B cell (primary cell): ENCODE measurements at regions not wholly inside any gene's neighbourhood (a gene's known extent, or its start where the extent isn't known, plus 50 kb on each side); places are given as distances from the start of the nearest gene placed in this dataset.

Experiments
- ATAC-seq: fragments of 200-7000 bp; cut with Tn5 transposase; one replicate; pipeline ENCODE4 v1.10.0; 2021; ENCODE audit warnings: low read depth, mild to moderate bottlenecking, moderate number of reproducible peaks, moderate library complexity
- CTCF ChIA-PET: fragments of 350-600 bp; sonication (Branson Sonifier 250); formaldehyde crosslinking; loops from one replicate; lab custom pipeline; 2021; ENCODE audit warnings: antibody characterized with exemption, inconsistent platforms; lab: Charles Lee
- POLR2A ChIA-PET: fragments of 350-600 bp; sonication (Branson Sonifier 250); formaldehyde crosslinking; loops from one replicate; lab custom pipeline; 2021; ENCODE audit warnings: antibody characterized with exemption; lab: Charles Lee
- DNase-seq: peaks from one replicate; pipeline ENCODE4 v3.0.0; 2013
- H2AFZ ChIP-seq: 2 replicates; pipeline ENCODE4 v1.6.1; 2012; ENCODE audit warnings: mild to moderate bottlenecking, low read depth, low read length; ENCODE audit not compliant: insufficient read depth, poor library complexity, severe bottlenecking
- H3K27ac ChIP-seq, 2 donors: 1 replicate in 1 of 2; 2 replicates in 1 of 2; pipeline ENCODE4 v1.5.1; 2012 to 2013; ENCODE audit warnings: low read length in 2 of 2, mild to moderate bottlenecking in 2 of 2, moderate library complexity in 1 of 2
- H3K27me3 ChIP-seq, 4 experiments: fragments of 200-600 bp in 1 of 4; sonication (generic) in 1 of 4; replicated peaks in 1 of 4; 1 replicate in 2 of 4; 2 replicates in 2 of 4; pipeline versions ENCODE4 v1.6.1 to v1.7.0; 2013 to 2016; ENCODE audit warnings: low read length in 3 of 4, mild to moderate bottlenecking in 2 of 4, mixed read lengths in 1 of 4, moderate library complexity in 1 of 4; ENCODE audit not compliant: insufficient read depth in 4 of 4, control insufficient read depth in 3 of 4; ENCODE audit errors: control extremely low read depth in 1 of 4
- H3K36me3 ChIP-seq, 2 experiments: replicated peaks in 1 of 2; 1 replicate in 1 of 2; 2 replicates in 1 of 2; pipeline versions ENCODE4 v1.6.1 to v1.7.1; 2013; ENCODE audit warnings: low read length in 1 of 2; ENCODE audit not compliant: insufficient read depth in 2 of 2, control insufficient read depth in 1 of 2; ENCODE audit errors: control extremely low read depth in 1 of 2, extremely low read depth in 1 of 2
- H3K4me1 ChIP-seq, 2 donors: fragments of 200-600 bp in 1 of 2; sonication (generic) in 1 of 2; 1 replicate in 1 of 2; 2 replicates in 1 of 2; pipeline versions ENCODE4 v1.5.1 to v1.6.1; 2013 to 2017; ENCODE audit warnings: low read length in 2 of 2; ENCODE audit not compliant: control insufficient read depth in 2 of 2, insufficient read depth in 2 of 2
- H3K4me2 ChIP-seq: replicated peaks from 2 replicates; pipeline ENCODE3; 2012; ENCODE audit warnings: mild to moderate bottlenecking, low read depth, low read length; ENCODE audit not compliant: poor library complexity, severe bottlenecking
- H3K4me3 ChIP-seq, 5 experiments: fragments of 200-600 bp in 1 of 5; sonication (generic) in 1 of 5; 1 replicate in 3 of 5; 2 replicates in 2 of 5; pipeline versions ENCODE4 v1.5.1 to v1.7.0; 2011 to 2016; ENCODE audit warnings: low read length in 4 of 5, mild to moderate bottlenecking in 4 of 5, low read depth in 2 of 5, control low read depth in 1 of 5, moderate library complexity in 1 of 5; ENCODE audit not compliant: insufficient read depth in 1 of 5; ENCODE audit errors: control extremely low read depth in 1 of 5, extremely low read depth in 1 of 5
- H3K79me2 ChIP-seq: fragments of 200-600 bp; sonication (generic); one replicate; pipeline ENCODE4 v1.6.0; 2016; ENCODE audit warnings: low read length; ENCODE audit not compliant: control insufficient read depth, insufficient read depth
- H3K9ac ChIP-seq: fragments of 200-600 bp; sonication (generic); 2 replicates; pipeline ENCODE4 v1.6.1; 2017; ENCODE audit warnings: mild to moderate bottlenecking, low read length, moderate library complexity
- H3K9me3 ChIP-seq, 3 donors: one replicate each; pipeline versions ENCODE4 v1.6.1 to v1.7.1; 2013; ENCODE audit warnings: low read length in 2 of 3; ENCODE audit not compliant: control insufficient read depth in 2 of 3, insufficient read depth in 1 of 3; ENCODE audit errors: control extremely low read depth in 1 of 3
- H4K20me1 ChIP-seq: 2 replicates; pipeline ENCODE4 v1.6.0; 2012; ENCODE audit warnings: mild to moderate bottlenecking, low read length; ENCODE audit not compliant: insufficient read depth, control insufficient read depth, poor library complexity, severe bottlenecking
- H3K27ac Mint-ChIP-seq: one replicate; pipeline ENCODE4 v1.8.0; 2021; ENCODE audit warnings: mixed read lengths
- H3K27me3 Mint-ChIP-seq: one replicate; pipeline ENCODE4 v1.8.0; 2021; ENCODE audit warnings: mixed read lengths
- H3K4me1 Mint-ChIP-seq: one replicate; pipeline ENCODE4 v1.8.0; 2021; ENCODE audit warnings: mixed read lengths
- H3K4me3 Mint-ChIP-seq: one replicate; pipeline ENCODE4 v1.8.0; 2021; ENCODE audit warnings: mixed read lengths
- H3K9me3 Mint-ChIP-seq: one replicate; pipeline ENCODE4 v1.8.0; 2022; ENCODE audit warnings: mixed read lengths; ENCODE audit not compliant: insufficient read depth
- EZH2 ChIP-seq: IDR thresholded peaks from 2 replicates; pipeline ENCODE4 v1.6.1; 2012; ENCODE audit warnings: borderline replicate concordance, low read depth, mild to moderate bottlenecking, moderate library complexity, low read length; ENCODE audit not compliant: insufficient read depth, poor library complexity, severe bottlenecking
- WGBS: methylation state at CpG from one replicate; pipeline ENCODE4 v1.1.5; 2013; ENCODE audit warnings: missing lambda C conversion rate; ENCODE audit not compliant: insufficient coverage; 5-methylcytosine and 5-hydroxymethylcytosine counted together
- intact Hi-C: fragments of 100-400 bp; cut with micrococcal nuclease; formaldehyde crosslinking; loops from one replicate; pipeline ENCODE4 v1.10.0; 2022
- TF ChIP-seq, protein P1 (sequence below): fragments of 200-600 bp; IDR thresholded peaks from one replicate; pipeline ENCODE4 v1.8.0; 2022; ENCODE audit warnings: antibody characterized with exemption, mild to moderate bottlenecking

DNA sequence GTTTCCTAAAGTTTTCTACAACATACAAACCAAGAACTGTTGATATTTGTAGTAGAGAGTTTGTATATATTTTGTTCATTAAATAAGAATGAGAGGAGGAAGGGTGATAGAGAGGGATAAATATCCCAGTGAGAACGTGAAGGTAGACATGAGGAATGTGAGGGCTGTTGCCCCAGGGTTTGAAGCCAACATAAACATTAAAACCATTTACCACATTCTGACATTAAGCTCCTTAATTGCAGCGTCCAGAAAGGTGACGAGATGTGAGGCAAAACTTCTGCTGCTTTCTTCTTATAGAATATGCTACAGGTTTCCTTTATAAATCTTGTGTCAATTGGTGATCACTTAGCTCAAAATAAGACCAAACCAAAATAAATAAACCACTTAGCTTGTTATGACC lies 267.8 kb upstream of the CNTN4 start:
- H4K20me1 ChIP-seq: no peaks in the 10 kb centered on the region
- DNase-seq: no peak
- H3K79me2 ChIP-seq: no peaks in the 10 kb centered on the region
- no peaks in the 10 kb centered on the region for H3K9me3 ChIP-seq
- H3K9me3 Mint-ChIP-seq: peaks cover 5% of the 10 kb centered on the region
- H3K9ac ChIP-seq: no peak overlapping the region
- H3K36me3 ChIP-seq: no peaks in the 10 kb centered on the region
- no peaks in the 10 kb centered on the region for H3K27me3 Mint-ChIP-seq
- no peak overlapping the region for H3K27ac ChIP-seq
- ATAC-seq: no peak
- TF ChIP-seq, protein P1, sequence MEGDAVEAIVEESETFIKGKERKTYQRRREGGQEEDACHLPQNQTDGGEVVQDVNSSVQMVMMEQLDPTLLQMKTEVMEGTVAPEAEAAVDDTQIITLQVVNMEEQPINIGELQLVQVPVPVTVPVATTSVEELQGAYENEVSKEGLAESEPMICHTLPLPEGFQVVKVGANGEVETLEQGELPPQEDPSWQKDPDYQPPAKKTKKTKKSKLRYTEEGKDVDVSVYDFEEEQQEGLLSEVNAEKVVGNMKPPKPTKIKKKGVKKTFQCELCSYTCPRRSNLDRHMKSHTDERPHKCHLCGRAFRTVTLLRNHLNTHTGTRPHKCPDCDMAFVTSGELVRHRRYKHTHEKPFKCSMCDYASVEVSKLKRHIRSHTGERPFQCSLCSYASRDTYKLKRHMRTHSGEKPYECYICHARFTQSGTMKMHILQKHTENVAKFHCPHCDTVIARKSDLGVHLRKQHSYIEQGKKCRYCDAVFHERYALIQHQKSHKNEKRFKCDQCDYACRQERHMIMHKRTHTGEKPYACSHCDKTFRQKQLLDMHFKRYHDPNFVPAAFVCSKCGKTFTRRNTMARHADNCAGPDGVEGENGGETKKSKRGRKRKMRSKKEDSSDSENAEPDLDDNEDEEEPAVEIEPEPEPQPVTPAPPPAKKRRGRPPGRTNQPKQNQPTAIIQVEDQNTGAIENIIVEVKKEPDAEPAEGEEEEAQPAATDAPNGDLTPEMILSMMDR: no peak
- TF ChIP-seq EZH2: no peak
- no peak overlapping the region for H3K4me3 ChIP-seq
- no peak overlapping the region for H3K4me3 Mint-ChIP-seq
- no peak overlapping the region for H3K4me2 ChIP-seq
- H3K27me3 ChIP-seq: no peaks in the 10 kb centered on the region
- no peaks in the 10 kb centered on the region for H3K4me1 ChIP-seq
- WGBS: no CpG with 5 or more reads among the region's 3 CpGs
- POLR2A ChIA-PET: no interaction called here
- H3K27ac Mint-ChIP-seq: no peak overlapping the region
- intact Hi-C loops: no loop called here
- H2AFZ ChIP-seq: no peak overlapping the region
- CTCF ChIA-PET: no interaction called here
- H3K4me1 Mint-ChIP-seq: no peaks in the 10 kb centered on the region

DNA sequence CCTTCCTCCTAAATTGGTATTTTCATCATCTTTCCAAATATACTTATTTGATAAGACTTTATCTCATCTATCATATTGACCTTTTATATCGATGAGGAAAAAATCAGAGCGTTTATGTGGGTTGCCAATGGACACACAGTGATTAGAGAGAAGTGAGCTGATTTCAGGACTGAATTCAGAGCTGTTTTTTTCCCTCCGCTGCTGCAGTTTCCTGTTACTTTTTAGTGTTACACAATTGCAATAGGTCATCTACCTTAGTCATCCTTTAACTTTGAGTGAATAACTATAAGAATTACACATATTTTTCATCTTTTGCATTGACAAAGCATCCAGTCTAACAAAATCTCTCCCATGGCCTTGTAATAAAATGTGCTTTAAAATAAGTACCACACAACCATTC lies 266.3 kb upstream of the CNTN4 start:
- Mint-ChIP-seq H3K4me1 (no peaks in the 10 kb centered on the region), H3K27ac (no peak overlapping the region), H3K9me3 (peaks cover 5% of the 10 kb centered on the region), H3K27me3 (no peaks in the 10 kb centered on the region), H3K4me3 (no peak overlapping the region)
- H3K27ac ChIP-seq: no peak overlapping the region
- H3K4me1 ChIP-seq: no peaks in the 10 kb centered on the region
- no peaks in the 10 kb centered on the region for H4K20me1 ChIP-seq
- no peaks in the 10 kb centered on the region for H3K27me3 ChIP-seq
- no peak overlapping the region for H2AFZ ChIP-seq
- no peak for DNase-seq
- no peak for ATAC-seq
- no peaks in the 10 kb centered on the region for H3K36me3 ChIP-seq
- H3K4me3 ChIP-seq: no peak overlapping the region
- no CpG with 5 or more reads among the region's 3 CpGs for WGBS
- H3K9me3 ChIP-seq: no peaks in the 10 kb centered on the region
- intact Hi-C loops: no loop called here
- H3K79me2 ChIP-seq: no peaks in the 10 kb centered on the region
- ChIA-PET POLR2A (no interaction called here), CTCF (no interaction called here)
- TF ChIP-seq, protein P1: no peak
- no peak for TF ChIP-seq EZH2
- no peak overlapping the region for H3K4me2 ChIP-seq
- H3K9ac ChIP-seq: no peak overlapping the region
